BE2C (cell line): ENCODE measurements at regions not wholly inside any gene's neighbourhood (a gene's known extent, or its start where the extent isn't known, plus 50 kb on each side); places are given as distances from the start of the nearest gene placed in this dataset.
A peak's percentile ranks its signal among the peaks of the same experiment; 100 is the strongest.

Source experiments
- DNase-seq: peaks from one replicate; pipeline ENCODE4 v3.0.0-alpha.2; 2020
- H3K27me3 ChIP-seq: fragments of 250-450 bp; sonication (Bioruptor Pico); 2 replicates; pipeline ENCODE4 v1.5.1; 2020; ENCODE audit warnings: mild to moderate bottlenecking
- H3K36me3 ChIP-seq: fragments of 250-450 bp; sonication (Bioruptor Pico); 2 replicates; pipeline ENCODE4 v1.5.1; 2020; ENCODE audit warnings: mild to moderate bottlenecking
- H3K4me1 ChIP-seq: fragments of 250-450 bp; sonication (Bioruptor Pico); 2 replicates; pipeline ENCODE4 v1.5.1; 2020
- H3K4me3 ChIP-seq: 2 replicates; pipeline ENCODE4 v1.5.1; 2011; ENCODE audit warnings: low read depth, low read length
- H3K9me3 ChIP-seq: fragments of 250-450 bp; sonication (Bioruptor Pico); 2 replicates; pipeline ENCODE4 v1.5.1; 2020
- CTCF ChIP-seq: IDR thresholded peaks from 2 replicates; pipeline ENCODE4 v1.5.1; 2012; ENCODE audit warnings: mild to moderate bottlenecking, low read depth, low read length

GRCh38 chr6:44511126-44511525, 123.6 kb downstream of the CDC5L start:
- H3K36me3 ChIP-seq = no peaks in the 10 kb centered on the region
- H3K27me3 ChIP-seq = 0 out of 2 replicates have a peak, but pooled peaks cover 2% of the 10 kb centered on the region
- TF ChIP-seq CTCF = no peak

GRCh38 chr6:44512868-44513741, 125.6 kb downstream of the CDC5L start:
- Histone ChIP-seq H3K36me3 (no peaks in the 10 kb centered on the region), H3K27me3 (no peaks in the 10 kb centered on the region), H3K4me3 (no peak overlapping the region), H3K4me1 (no peaks in the 10 kb centered on the region), H3K9me3 (no peaks in the 10 kb centered on the region)
- no peak for TF ChIP-seq CTCF
- DNase-seq = peak; percentile 65

More at GRCh38 chr6:44511126-44511525, 123.6 kb downstream of the CDC5L start:
- Histone ChIP-seq H3K4me1 (no peaks in the 10 kb centered on the region), H3K4me3 (no peak overlapping the region), H3K9me3 (no peaks in the 10 kb centered on the region)
- no peak for DNase-seq

GRCh38 chr6:44514085-44514484, 126.6 kb downstream of the CDC5L start:
- Histone ChIP-seq H3K4me1 (no peaks in the 10 kb centered on the region), H3K27me3 (no peaks in the 10 kb centered on the region), H3K4me3 (no peak overlapping the region), H3K36me3 (no peaks in the 10 kb centered on the region), H3K9me3 (no peaks in the 10 kb centered on the region)
- no peak for DNase-seq
- no peak for TF ChIP-seq CTCF

- no peaks in the 10 kb centered on the region for H3K36me3 ChIP-seq
- no peak for TF ChIP-seq CTCF
- DNase-seq = no peak
- H3K9me3 ChIP-seq = no peaks in the 10 kb centered on the region
- no peaks in the 10 kb centered on the region for H3K4me1 ChIP-seq
- no peaks in the 10 kb centered on the region for H3K27me3 ChIP-seq
- no peak overlapping the region for H3K4me3 ChIP-seq
Observed at GRCh38 chr6:44514576-44515193, 127.2 kb downstream of the CDC5L start.

GRCh38 chr6:44522871-44523270, 135.4 kb downstream of the CDC5L start:
- no peaks in the 10 kb centered on the region for H3K9me3 ChIP-seq
- no peak for DNase-seq
- no peaks in the 10 kb centered on the region for H3K36me3 ChIP-seq
- TF ChIP-seq CTCF = no peak
- H3K4me3 ChIP-seq = no peak overlapping the region
- H3K27me3 ChIP-seq = no peaks in the 10 kb centered on the region; the same call in 1 of the 2 replicates
- no peaks in the 10 kb centered on the region for H3K4me1 ChIP-seq
